ENCODE measurements at regions not wholly inside any gene's neighbourhood (a gene's known extent, or its start where the extent isn't known, plus 50 kb on each side); places are given as distances from the start of the nearest gene placed in this dataset.

- DNase-seq (ENCODE audit: low spot score) (no peak), ATAC-seq (ENCODE audit: low read depth) (no peak)
- no peak for TF ChIP-seq CTCF (IDR thresholded peaks at IDR 0.05; ENCODE audit: poor library complexity, severe bottlenecking)
These were observed 291.6 kb downstream of the TLE1 start for GRCh38 chr9:81397481-81398381.

GRCh38 chr9:81396528-81396927, 292.8 kb downstream of the TLE1 start:
- H3K9me3 ChIP-seq (ENCODE audit: severe bottlenecking), result no peaks in the 10 kb centered on the region
- H3K4me1 ChIP-seq (ENCODE audit: insufficient read depth, poor library complexity, severe bottlenecking), result peaks cover under 1% of the 10 kb centered on the region
- TF ChIP-seq CTCF (IDR thresholded peaks at IDR 0.05; ENCODE audit: poor library complexity, severe bottlenecking), result no peak
- no peak overlapping the region for H3K4me3 ChIP-seq (ENCODE audit: severe bottlenecking)
- no peak for DNase-seq (ENCODE audit: low spot score)
- no peak for ATAC-seq (ENCODE audit: low read depth)
- no peaks in the 10 kb centered on the region for H3K36me3 ChIP-seq (ENCODE audit: low read depth)
- H3K27ac ChIP-seq (ENCODE audit: poor library complexity, severe bottlenecking), result no peak overlapping the region
- no peaks in the 10 kb centered on the region for H3K27me3 ChIP-seq (ENCODE audit: insufficient read depth, poor library complexity, severe bottlenecking)

More at GRCh38 chr9:81397481-81398381, 291.6 kb downstream of the TLE1 start:
- no peaks in the 10 kb centered on the region for H3K9me3 ChIP-seq (ENCODE audit: severe bottlenecking)
- H3K27me3 ChIP-seq (ENCODE audit: insufficient read depth, poor library complexity, severe bottlenecking), result no peaks in the 10 kb centered on the region
- no peaks in the 10 kb centered on the region for H3K4me1 ChIP-seq (ENCODE audit: insufficient read depth, poor library complexity, severe bottlenecking)
- H3K36me3 ChIP-seq (ENCODE audit: low read depth), result no peaks in the 10 kb centered on the region
- H3K27ac ChIP-seq (ENCODE audit: poor library complexity, severe bottlenecking), result no peak overlapping the region
- no peak overlapping the region for H3K4me3 ChIP-seq (ENCODE audit: severe bottlenecking)

GRCh38 chr9:81395676-81396054, 293.7 kb downstream of the TLE1 start:
- H3K27ac ChIP-seq (ENCODE audit: poor library complexity, severe bottlenecking), result no peak overlapping the region
- no peak for TF ChIP-seq CTCF (IDR thresholded peaks at IDR 0.05; ENCODE audit: poor library complexity, severe bottlenecking)
- H3K4me3 ChIP-seq (ENCODE audit: severe bottlenecking), result no peak overlapping the region
- peaks cover 9% of the 10 kb centered on the region for H3K4me1 ChIP-seq (ENCODE audit: insufficient read depth, poor library complexity, severe bottlenecking)
- H3K36me3 ChIP-seq (ENCODE audit: low read depth), result no peaks in the 10 kb centered on the region
- no peak for DNase-seq (ENCODE audit: low spot score)
- no peaks in the 10 kb centered on the region for H3K27me3 ChIP-seq (ENCODE audit: insufficient read depth, poor library complexity, severe bottlenecking)
- no peak for ATAC-seq (ENCODE audit: low read depth)
- no peaks in the 10 kb centered on the region for H3K9me3 ChIP-seq (ENCODE audit: severe bottlenecking)

GRCh38 chr9:81394881-81395675, 294.3 kb downstream of the TLE1 start:
- H3K9me3 ChIP-seq (ENCODE audit: severe bottlenecking), result no peaks in the 10 kb centered on the region
- no peak overlapping the region for H3K4me3 ChIP-seq (ENCODE audit: severe bottlenecking)
- no peaks in the 10 kb centered on the region for H3K27me3 ChIP-seq (ENCODE audit: insufficient read depth, poor library complexity, severe bottlenecking)
- peaks cover 13% of the 10 kb centered on the region for H3K4me1 ChIP-seq (ENCODE audit: insufficient read depth, poor library complexity, severe bottlenecking)
- no peak for DNase-seq (ENCODE audit: low spot score)
- H3K36me3 ChIP-seq (ENCODE audit: low read depth), result no peaks in the 10 kb centered on the region
- H3K27ac ChIP-seq (ENCODE audit: poor library complexity, severe bottlenecking), result no peak overlapping the region
- ATAC-seq (ENCODE audit: low read depth), result no peak
- no peak for TF ChIP-seq CTCF (IDR thresholded peaks at IDR 0.05; ENCODE audit: poor library complexity, severe bottlenecking)

Measured in RWPE2 (cell line).